IMR-90 (cell line): ENCODE measurements at regions not wholly inside any gene's neighbourhood (a gene's known extent, or its start where the extent isn't known, plus 50 kb on each side); places are given as distances from the start of the nearest gene placed in this dataset.

ENCODE experiments used
- ATAC-seq: fragments of 200-7000 bp; cut with Tn5 transposase; 2 replicates; pipeline ENCODE4 v1.9.1; 2020; ENCODE audit warnings: low read depth, mild to moderate bottlenecking, moderate library complexity
- BruUV-seq: library from RNA; stranded (reverse); fragments of 400-500 nt; replicated peaks from 2 replicates; lab custom pipeline; 2021; lab: Mats Ljungman, UMichigan
- CTCF ChIA-PET: fragments of 300-600 bp; formaldehyde crosslinking; extraction: SDS; loops from one replicate; lab custom pipeline; 2021; ENCODE audit warnings: antibody characterized with exemption; lab: Yijun Ruan, JAX
- POLR2A ChIA-PET: fragments of 300-600 bp; sonication (Branson Sonifier 250); formaldehyde crosslinking; loops from one replicate; lab custom pipeline; 2022; ENCODE audit warnings: antibody characterized with exemption; ENCODE audit not compliant: unreplicated experiment; lab: Charles Lee
- DNase-seq: peaks from one replicate; pipeline ENCODE4 v3.0.0; 2013
- H2AFZ ChIP-seq: replicated peaks from 2 replicates; pipeline ENCODE3; 2013; ENCODE audit warnings: low read length, mild to moderate bottlenecking; ENCODE audit not compliant: poor library complexity
- H2AK5ac ChIP-seq: 2 replicates; pipeline ENCODE4 v1.6.1; 2013; ENCODE audit warnings: low read depth, low read length, inconsistent platforms
- H2AK9ac ChIP-seq: replicated peaks from 2 replicates; pipeline ENCODE3; 2013; ENCODE audit warnings: mild to moderate bottlenecking, low read depth, low read length, moderate library complexity; ENCODE audit not compliant: poor library complexity
- H2BK120ac ChIP-seq: 2 replicates; pipeline ENCODE4 v1.6.1; 2013; ENCODE audit warnings: low read depth, low read length, inconsistent platforms
- H2BK15ac ChIP-seq: 3 replicates; pipeline ENCODE4 v1.6.1; 2013; ENCODE audit warnings: low read depth, low read length, inconsistent platforms
- H2BK20ac ChIP-seq: 2 replicates; pipeline ENCODE4 v1.6.1; 2013; ENCODE audit warnings: low read depth, mild to moderate bottlenecking, inconsistent platforms, low read length, moderate library complexity
- H2BK5ac ChIP-seq: 2 replicates; pipeline ENCODE4 v1.6.1; 2013; ENCODE audit warnings: mild to moderate bottlenecking, low read depth, low read length, inconsistent platforms; ENCODE audit not compliant: poor library complexity, severe bottlenecking
- H3K14ac ChIP-seq: replicated peaks from 2 replicates; pipeline ENCODE4 v1.6.1; 2013; ENCODE audit warnings: low read depth, low read length, inconsistent platforms
- H3K18ac ChIP-seq: 2 replicates; pipeline ENCODE4 v1.6.1; 2013; ENCODE audit warnings: low read depth, low read length, control low read depth
- H3K23ac ChIP-seq: 2 replicates; pipeline ENCODE4 v1.6.1; 2013; ENCODE audit warnings: low read depth, low read length, inconsistent platforms
- H3K27ac ChIP-seq: 2 replicates; pipeline ENCODE4 v1.5.1; 2013; ENCODE audit warnings: mild to moderate bottlenecking, control low read depth, low read length; ENCODE audit not compliant: insufficient read depth
- H3K27me3 ChIP-seq: 2 replicates; pipeline ENCODE4 v1.6.1; 2013; ENCODE audit warnings: low read length; ENCODE audit not compliant: control insufficient read depth, insufficient read depth
- H3K36me3 ChIP-seq: 2 replicates; pipeline ENCODE4 v1.6.1; 2013; ENCODE audit warnings: low read length, mixed read lengths; ENCODE audit not compliant: control insufficient read depth, insufficient read depth
- H3K4ac ChIP-seq: 2 replicates; pipeline ENCODE4 v1.6.1; 2013; ENCODE audit warnings: low read depth, low read length, inconsistent platforms
- H3K4me1 ChIP-seq: 2 replicates; pipeline ENCODE4 v1.6.1; 2013; ENCODE audit warnings: low read length, mixed read lengths; ENCODE audit not compliant: control insufficient read depth, insufficient read depth
- H3K4me2 ChIP-seq: 2 replicates; pipeline ENCODE4 v1.6.1; 2013; ENCODE audit warnings: low read depth, mild to moderate bottlenecking, control low read depth, low read length, moderate library complexity
- H3K4me3 ChIP-seq: 2 replicates; pipeline ENCODE4 v1.5.1; 2013; ENCODE audit warnings: low read depth, mild to moderate bottlenecking, control low read depth, low read length, moderate library complexity; ENCODE audit not compliant: insufficient read depth
- H3K56ac ChIP-seq: 2 replicates; pipeline ENCODE4 v1.6.1; 2013; ENCODE audit warnings: low read length, inconsistent platforms; ENCODE audit not compliant: insufficient read depth; ENCODE audit errors: extremely low read depth
- H3K79me1 ChIP-seq, 2 experiments: 2 replicates each; pipeline ENCODE4 v1.6.1; 2013; ENCODE audit warnings: low read length in 2 of 2, inconsistent platforms in 1 of 2, low read depth in 1 of 2
- H3K9ac ChIP-seq: 2 replicates; pipeline ENCODE4 v1.6.1; 2013; ENCODE audit warnings: low read depth, low read length, control low read depth
- H3K9me1 ChIP-seq: 2 replicates; pipeline ENCODE4 v1.6.1; 2013; ENCODE audit warnings: low read length, inconsistent platforms; ENCODE audit not compliant: insufficient read depth
- H3K9me3 ChIP-seq: 2 replicates; pipeline ENCODE4 v1.6.1; 2013; ENCODE audit warnings: low read length; ENCODE audit not compliant: control insufficient read depth, insufficient read depth
- H4K20me1 ChIP-seq: 2 replicates; pipeline ENCODE4 v1.6.1; 2013; ENCODE audit warnings: low read length, inconsistent platforms; ENCODE audit not compliant: insufficient read depth
- H4K5ac ChIP-seq: 2 replicates; pipeline ENCODE4 v1.6.1; 2013; ENCODE audit warnings: mild to moderate bottlenecking, low read depth, low read length, control low read depth
- H4K8ac ChIP-seq, 2 experiments: 2 replicates each; pipeline ENCODE4 v1.6.1; 2013; ENCODE audit warnings: low read depth in 2 of 2, low read length in 2 of 2, control low read depth in 1 of 2, inconsistent platforms in 1 of 2
- H4K91ac ChIP-seq: 2 replicates; pipeline ENCODE4 v1.6.1; 2013; ENCODE audit warnings: low read depth, low read length, inconsistent platforms; ENCODE audit not compliant: insufficient read depth
- BHLHE40 ChIP-seq: fragments of 150-350 bp; IDR thresholded peaks from 2 replicates; pipeline ENCODE4 v1.6.1; 2016; ENCODE audit warnings: mild to moderate bottlenecking, low read depth, low read length
- CEBPB ChIP-seq: IDR thresholded peaks from 2 replicates; pipeline ENCODE4 v1.6.1; 2012; ENCODE audit warnings: low read depth, low read length, improper control_type of control experiment
- CHD1 ChIP-seq: IDR thresholded peaks from 2 replicates; pipeline ENCODE4 v1.6.1; 2012; ENCODE audit warnings: low read depth, low read length, improper control_type of control experiment
- CTCF ChIP-seq: conservative IDR thresholded peaks from 2 replicates; pipeline ENCODE4 v1.5.1; 2012; ENCODE audit warnings: mild to moderate bottlenecking, low read depth, low read length, improper control_type of control experiment
- ELK1 ChIP-seq: fragments of 150-350 bp; IDR thresholded peaks from 2 replicates; pipeline ENCODE4 v1.6.1; 2016; ENCODE audit warnings: low read depth, mild to moderate bottlenecking, low read length, moderate library complexity, borderline replicate concordance
- FOS ChIP-seq: fragments of 150-350 bp; IDR thresholded peaks from 2 replicates; pipeline ENCODE4 v1.6.1; 2016; ENCODE audit warnings: low read depth, low read length
- MAFK ChIP-seq: IDR thresholded peaks from 2 replicates; pipeline ENCODE4 v1.6.1; 2012; ENCODE audit warnings: low read depth, low read length, improper control_type of control experiment
- MAZ ChIP-seq: IDR thresholded peaks from 2 replicates; pipeline ENCODE4 v1.6.1; 2012; ENCODE audit warnings: low read depth, mild to moderate bottlenecking, low read length, improper control_type of control experiment, moderate library complexity, borderline replicate concordance
- MXI1 ChIP-seq: IDR thresholded peaks from 2 replicates; pipeline ENCODE4 v1.6.1; 2012; ENCODE audit warnings: low read depth, mild to moderate bottlenecking, low read length, moderate library complexity, borderline replicate concordance
- NFE2L2 ChIP-seq: fragments of 150-350 bp; IDR thresholded peaks from 2 replicates; pipeline ENCODE4 v1.6.1; 2016; ENCODE audit warnings: low read depth, mild to moderate bottlenecking, low read length
- POLR2A ChIP-seq: IDR thresholded peaks from 2 replicates; pipeline ENCODE4 v1.6.1; 2012; ENCODE audit warnings: mild to moderate bottlenecking, low read depth, low read length
- RAD21 ChIP-seq: IDR thresholded peaks from 2 replicates; pipeline ENCODE4 v1.6.1; 2012; ENCODE audit warnings: low read length, improper control_type of control experiment
- RCOR1 ChIP-seq: IDR thresholded peaks from 2 replicates; pipeline ENCODE4 v1.6.1; 2012; ENCODE audit warnings: mild to moderate bottlenecking, low read length, improper control_type of control experiment; ENCODE audit not compliant: insufficient replicate concordance
- RFX5 ChIP-seq: IDR thresholded peaks from 2 replicates; pipeline ENCODE4 v1.8.0; 2012; ENCODE audit warnings: low read depth, mild to moderate bottlenecking, low read length, moderate library complexity
- SMC3 ChIP-seq: fragments of 150-350 bp; IDR thresholded peaks from 2 replicates; pipeline ENCODE4 v1.6.1; 2016; ENCODE audit warnings: low read depth, mild to moderate bottlenecking, antibody characterized with exemption, low read length, moderate library complexity
- USF2 ChIP-seq: fragments of 150-350 bp; IDR thresholded peaks from 2 replicates; pipeline ENCODE4 v1.6.1; 2017; ENCODE audit warnings: mild to moderate bottlenecking, antibody characterized with exemption, low read length, low read depth
- WGBS, 2 experiments: methylation state at CpG; one replicate each; pipeline versions ENCODE4 v1.1.5 to v1.1.7; 2013; ENCODE audit warnings: missing lambda C conversion rate in 2 of 2; ENCODE audit not compliant: insufficient read length in 1 of 2; ENCODE audit errors: extremely low coverage in 2 of 2; 5-methylcytosine and 5-hydroxymethylcytosine counted together
- dilution Hi-C: fragments of 300-500 bp; cut with HindIII; formaldehyde crosslinking; loops from one replicate; pipeline ENCODE4 v1.14.3; 2018; ENCODE audit warnings: low sequenced_read_pairs; ENCODE audit not compliant: unreplicated experiment
- in situ Hi-C: fragments of 300-500 bp; cut with MboI; formaldehyde crosslinking; loops from 3 replicates; pipeline ENCODE4 v1.14.3; 2019; ENCODE audit warnings: low sequenced_read_pairs, inconsistent platforms, mixed read lengths
- intact Hi-C: fragments of 100-400 bp; cut with micrococcal nuclease; formaldehyde crosslinking; loops from 2 replicates; pipeline ENCODE4 v1.10.0; 2022

GRCh38 chr14:94691660-94692034 lies 78.3 kb downstream of the GSC start:
- no peak overlapping the region for H2BK5ac ChIP-seq
- in situ Hi-C loops (loop anchor here (25.0 kb wide), 1 partner anchor 1296 kb away; no protein-coding TSS in a partner anchor), intact Hi-C loops (no loop called here), dilution Hi-C loops (no loop called here)
- no peak overlapping the region for H4K5ac ChIP-seq
- H2AK5ac ChIP-seq = no peak overlapping the region
- no peak overlapping the region for H3K27ac ChIP-seq
- H4K20me1 ChIP-seq = no peaks in the 10 kb centered on the region
- no peak overlapping the region for H3K4ac ChIP-seq
- no peak overlapping the region for H3K23ac ChIP-seq
- no TSS peak for BruUV-seq
- ChIA-PET CTCF (interaction anchor here (0.9 kb wide), 1 partner anchor 212 kb away, joined by 3 read pairs; no protein-coding TSS in a partner anchor), POLR2A (no interaction called here)
- H2BK15ac ChIP-seq = no peak overlapping the region
- H3K79me1 ChIP-seq = no peaks in the 10 kb centered on the region
- no CpG with 5 or more reads among the region's 7 CpGs for WGBS, 2 experiments
- no peak for DNase-seq
- H2AK9ac ChIP-seq = no peak overlapping the region
- H4K8ac ChIP-seq = no peak overlapping the region
- no peak overlapping the region for H2BK20ac ChIP-seq
- H3K9me1 ChIP-seq = no peaks in the 10 kb centered on the region
- no peaks in the 10 kb centered on the region for H3K36me3 ChIP-seq
- ATAC-seq = no peak
- H2AFZ ChIP-seq = no peak overlapping the region
- peaks cover 2% of the 10 kb centered on the region; the same call in 1 of the 2 replicates for H3K4me1 ChIP-seq
- no peak overlapping the region for H3K4me2 ChIP-seq
- no peak overlapping the region for H3K9ac ChIP-seq
- no peak overlapping the region for H4K91ac ChIP-seq
- no peak overlapping the region for H3K4me3 ChIP-seq
- no peak overlapping the region for H3K18ac ChIP-seq
- H3K27me3 ChIP-seq = no peaks in the 10 kb centered on the region; the same call in 1 of the 2 replicates
- no peaks in the 10 kb centered on the region for H3K9me3 ChIP-seq
- no peak overlapping the region for H2BK120ac ChIP-seq
- TF ChIP-seq FOS = no peak
- no peak for TF ChIP-seq CEBPB
- no peak for TF ChIP-seq POLR2A
- TF ChIP-seq MAFK = no peak
- no peak for TF ChIP-seq RFX5
- no peak for TF ChIP-seq CHD1
- no peak for TF ChIP-seq RCOR1
- no peak for TF ChIP-seq RAD21
- no peak for TF ChIP-seq MXI1
- TF ChIP-seq USF2 = no peak
- no peak for TF ChIP-seq ELK1
- no peak for TF ChIP-seq CTCF
- no peak for TF ChIP-seq MAZ
- TF ChIP-seq NFE2L2 = no peak
- TF ChIP-seq SMC3 = no peak
- no peak for TF ChIP-seq BHLHE40
- H3K56ac ChIP-seq = no peak overlapping the region
- no peak overlapping the region for H3K14ac ChIP-seq
